HG03139 (cell line): ENCODE measurements at regions not wholly inside any gene's neighbourhood (a gene's known extent, or its start where the extent isn't known, plus 50 kb on each side); places are given as distances from the start of the nearest gene placed in this dataset.
"Not testable (repeated sequence)": the region's sequence is repeated elsewhere in the genome, so short reads cannot be mapped to it uniquely, and the experiment has no call there.

Experiments used
- ATAC-seq: cut with Tn5 transposase; IDR thresholded peaks from one replicate; pipeline ENCODE4 v1.9.1; 2021; ENCODE audit not compliant: unreplicated experiment

GRCh38 chr7:67301667-67302066 lies 305.0 kb downstream of the TYW1 start:
- ATAC-seq: no peak

GRCh38 chr7:67302113-67303039 lies 305.7 kb downstream of the TYW1 start:
- ATAC-seq: peak; percentile 80

- not testable (repeated sequence) for ATAC-seq
Observed at GRCh38 chr7:67304846-67305245, 308.2 kb downstream of the TYW1 start.

GRCh38 chr7:67306331-67306730 lies 309.7 kb downstream of the TYW1 start:
- no peak for ATAC-seq

GRCh38 chr7:67309764-67310549 lies 313.3 kb downstream of the TYW1 start:
- ATAC-seq: no peak

GRCh38 chr7:67311901-67312300 lies 315.3 kb downstream of the TYW1 start:
- no peak for ATAC-seq

GRCh38 chr7:67313213-67313612 lies 316.6 kb downstream of the TYW1 start:
- ATAC-seq: no peak

- ATAC-seq: not testable (repeated sequence)
Observed at GRCh38 chr7:67316902-67317301, 320.3 kb downstream of the TYW1 start.

GRCh38 chr7:67328257-67328656 lies 331.6 kb downstream of the TYW1 start:
- ATAC-seq: not testable (repeated sequence)

GRCh38 chr7:67335165-67335564 lies 338.5 kb downstream of the TYW1 start:
- ATAC-seq: not testable (repeated sequence)

GRCh38 chr7:67335663-67336062 lies 339.0 kb downstream of the TYW1 start:
- ATAC-seq: not testable (repeated sequence)

GRCh38 chr7:67338545-67338944 lies 341.9 kb downstream of the TYW1 start:
- ATAC-seq: not testable (repeated sequence)

GRCh38 chr7:67341153-67341768 lies 344.6 kb downstream of the TYW1 start:
- ATAC-seq: no peak

GRCh38 chr7:67343114-67343513 lies 346.5 kb downstream of the TYW1 start:
- ATAC-seq: no peak

- ATAC-seq: no peak
Observed at GRCh38 chr7:67343572-67343971, 346.9 kb downstream of the TYW1 start.

- no peak for ATAC-seq
Observed at GRCh38 chr7:67344481-67345193, 348.0 kb downstream of the TYW1 start.

GRCh38 chr7:67346126-67346525 lies 349.5 kb downstream of the TYW1 start:
- ATAC-seq: no peak

GRCh38 chr7:67346876-67347275 lies 350.2 kb downstream of the TYW1 start:
- ATAC-seq: no peak

GRCh38 chr7:67348171-67348570 lies 351.5 kb downstream of the TYW1 start:
- ATAC-seq: no peak

GRCh38 chr7:67357653-67358052 lies 361.0 kb downstream of the TYW1 start:
- not testable (repeated sequence) for ATAC-seq

GRCh38 chr7:67358316-67358715 lies 361.7 kb downstream of the TYW1 start:
- ATAC-seq: not testable (repeated sequence)
